A673 (cell line): ENCODE measurements at regions not wholly inside any gene's neighbourhood (a gene's known extent, or its start where the extent isn't known, plus 50 kb on each side); places are given as distances from the start of the nearest gene placed in this dataset.

Source experiments
- BruUV-seq: library from RNA; stranded (reverse); fragments of 400-500 nt; replicated peaks from 2 replicates; lab custom pipeline; 2021; lab: Mats Ljungman, UMichigan
- CTCF ChIA-PET: fragments of 300-600 bp; sonication (Branson Sonifier 250); formaldehyde crosslinking; loops from one replicate; lab custom pipeline; 2022; ENCODE audit warnings: antibody characterized with exemption; lab: Charles Lee
- POLR2A ChIA-PET: fragments of 300-600 bp; sonication (Branson Sonifier 250); formaldehyde crosslinking; loops from one replicate; lab custom pipeline; 2022; ENCODE audit warnings: antibody characterized with exemption; ENCODE audit not compliant: low non-redundant PET; lab: Charles Lee
- DNase-seq: peaks from one replicate; pipeline ENCODE4 v3.0.0-alpha.2; 2015; ENCODE audit warnings: low spot score
- H3K27ac ChIP-seq: fragments of 200-600 bp; sonication (generic); 2 replicates; pipeline ENCODE4 v1.5.1; 2016; ENCODE audit warnings: mixed run types, low read depth, mild to moderate bottlenecking, mixed read lengths, antibody characterized with exemption, low read length; ENCODE audit not compliant: poor library complexity, severe bottlenecking
- H3K27me3 ChIP-seq: fragments of 200-600 bp; sonication (generic); replicated peaks from 2 replicates; pipeline ENCODE4 v1.6.1; 2017; ENCODE audit warnings: mixed run types, low read depth, mild to moderate bottlenecking, mixed read lengths, antibody characterized with exemption, low read length; ENCODE audit not compliant: insufficient read depth, poor library complexity
- H3K36me3 ChIP-seq: fragments of 200-600 bp; sonication (generic); 2 replicates; pipeline ENCODE4 v1.6.1; 2016; ENCODE audit warnings: mixed run types, mild to moderate bottlenecking, mixed read lengths, antibody characterized with exemption, low read length; ENCODE audit not compliant: insufficient read depth, poor library complexity, severe bottlenecking
- H3K4me1 ChIP-seq: fragments of 200-600 bp; sonication (generic); 2 replicates; pipeline ENCODE4 v1.6.1; 2017; ENCODE audit warnings: mixed run types, mild to moderate bottlenecking, mixed read lengths, antibody characterized with exemption, low read length; ENCODE audit not compliant: insufficient read depth, poor library complexity, severe bottlenecking
- H3K4me3 ChIP-seq: fragments of 200-600 bp; sonication (generic); 2 replicates; pipeline ENCODE4 v1.5.1; 2016; ENCODE audit warnings: low read depth, mixed run types, mild to moderate bottlenecking, mixed read lengths, low read length; ENCODE audit not compliant: poor library complexity, severe bottlenecking
- H3K9me3 ChIP-seq: fragments of 200-600 bp; sonication (generic); 2 replicates; pipeline ENCODE4 v1.6.1; 2016; ENCODE audit warnings: mixed run types, low read depth, mild to moderate bottlenecking, mixed read lengths, antibody characterized with exemption, low read length; ENCODE audit not compliant: poor library complexity, severe bottlenecking
- EZH2 ChIP-seq: fragments of 200-600 bp; sonication (generic); IDR thresholded peaks from 2 replicates; pipeline ENCODE4 v1.6.1; 2017; ENCODE audit warnings: borderline replicate concordance, low read depth, mild to moderate bottlenecking, mixed read lengths, antibody characterized with exemption, low read length; ENCODE audit not compliant: poor library complexity, severe bottlenecking
- intact Hi-C: fragments of 100-400 bp; cut with micrococcal nuclease; formaldehyde crosslinking; loops from one replicate; pipeline ENCODE4 v1.10.0; 2022; ENCODE audit not compliant: unreplicated experiment
- TF ChIP-seq, protein P1 (sequence below): fragments of 300-800, 200-600 bp; sonication (generic); conservative IDR thresholded peaks from 2 replicates; pipeline ENCODE4 v1.5.1; 2017; ENCODE audit warnings: low read depth, mild to moderate bottlenecking, antibody characterized with exemption, low read length, moderate library complexity, mixed read lengths

DNA sequence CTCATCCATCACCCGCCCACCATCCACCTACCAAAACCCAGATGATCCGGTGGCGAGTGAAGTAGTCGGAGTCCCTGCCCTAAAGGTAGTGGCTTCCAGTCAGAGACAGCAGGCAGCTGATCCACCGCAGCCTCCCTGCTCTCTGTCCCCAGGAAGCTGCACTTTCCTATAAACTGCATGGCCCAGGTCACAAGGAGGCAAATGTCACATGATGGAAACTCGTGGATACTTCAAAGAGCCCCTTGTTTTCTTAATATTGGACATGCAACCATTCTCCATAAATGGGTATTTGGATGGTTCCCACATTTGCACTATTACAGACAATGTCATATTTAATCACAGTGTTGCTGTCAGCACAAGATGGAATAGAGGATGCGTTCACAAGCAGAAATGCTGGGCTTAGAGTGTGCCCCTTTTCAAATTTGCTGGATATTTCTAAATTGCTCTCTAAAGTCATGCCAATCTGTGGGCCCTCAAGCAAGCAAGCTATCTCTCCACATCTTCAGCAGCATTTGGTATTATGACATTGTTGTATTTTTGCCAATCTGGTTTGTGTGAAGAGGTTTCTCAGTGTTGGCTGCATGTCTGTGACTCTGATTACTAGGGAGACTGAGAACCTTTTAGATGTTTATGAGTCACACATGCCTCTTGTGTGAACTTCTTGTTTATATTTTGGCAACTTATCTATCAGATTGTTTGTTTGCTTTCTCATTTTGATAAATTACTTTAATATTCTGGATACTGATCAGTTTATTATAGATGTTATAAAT, 822.0 kb downstream of the TNS3 start:
- POLR2A ChIA-PET = no interaction called here
- intact Hi-C loops = no loop called here
- Histone ChIP-seq H3K36me3 (no peaks in the 10 kb centered on the region), H3K27me3 (no peaks in the 10 kb centered on the region), H3K4me1 (no peaks in the 10 kb centered on the region), H3K4me3 (no peak overlapping the region), H3K9me3 (no peaks in the 10 kb centered on the region), H3K27ac (no peak overlapping the region)
- DNase-seq = no peak
- CTCF ChIA-PET = no interaction called here
- BruUV-seq = no TSS peak
- no peak for TF ChIP-seq EZH2
- TF ChIP-seq, protein P1, sequence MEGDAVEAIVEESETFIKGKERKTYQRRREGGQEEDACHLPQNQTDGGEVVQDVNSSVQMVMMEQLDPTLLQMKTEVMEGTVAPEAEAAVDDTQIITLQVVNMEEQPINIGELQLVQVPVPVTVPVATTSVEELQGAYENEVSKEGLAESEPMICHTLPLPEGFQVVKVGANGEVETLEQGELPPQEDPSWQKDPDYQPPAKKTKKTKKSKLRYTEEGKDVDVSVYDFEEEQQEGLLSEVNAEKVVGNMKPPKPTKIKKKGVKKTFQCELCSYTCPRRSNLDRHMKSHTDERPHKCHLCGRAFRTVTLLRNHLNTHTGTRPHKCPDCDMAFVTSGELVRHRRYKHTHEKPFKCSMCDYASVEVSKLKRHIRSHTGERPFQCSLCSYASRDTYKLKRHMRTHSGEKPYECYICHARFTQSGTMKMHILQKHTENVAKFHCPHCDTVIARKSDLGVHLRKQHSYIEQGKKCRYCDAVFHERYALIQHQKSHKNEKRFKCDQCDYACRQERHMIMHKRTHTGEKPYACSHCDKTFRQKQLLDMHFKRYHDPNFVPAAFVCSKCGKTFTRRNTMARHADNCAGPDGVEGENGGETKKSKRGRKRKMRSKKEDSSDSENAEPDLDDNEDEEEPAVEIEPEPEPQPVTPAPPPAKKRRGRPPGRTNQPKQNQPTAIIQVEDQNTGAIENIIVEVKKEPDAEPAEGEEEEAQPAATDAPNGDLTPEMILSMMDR = no peak

DNA sequence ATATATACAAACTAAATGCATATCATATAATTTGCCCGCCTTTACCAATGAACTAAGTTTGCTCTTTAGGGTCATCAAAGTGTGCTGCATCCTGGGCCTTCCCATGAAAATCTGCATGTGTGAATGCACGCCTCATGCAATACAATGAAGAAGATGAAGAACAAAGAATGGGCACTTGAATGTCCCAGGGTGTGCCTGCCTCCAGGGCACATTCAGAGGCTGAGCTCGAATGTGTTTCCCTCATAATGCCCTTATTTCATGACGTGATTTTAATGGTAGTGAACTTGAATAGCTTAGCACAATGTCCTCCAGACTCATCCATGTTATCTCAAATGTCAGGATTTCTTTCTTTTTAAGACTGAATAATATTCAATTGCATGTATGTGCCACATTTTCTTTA, 824.9 kb downstream of the TNS3 start:
- DNase-seq = no peak
- TF ChIP-seq EZH2 = no peak
- TF ChIP-seq, protein P1 = no peak
- no TSS peak for BruUV-seq
- POLR2A ChIA-PET = no interaction called here
- intact Hi-C loops = no loop called here
- H3K4me3 ChIP-seq = no peak overlapping the region
- H3K27ac ChIP-seq = no peak overlapping the region
- H3K4me1 ChIP-seq = no peaks in the 10 kb centered on the region
- H3K27me3 ChIP-seq = no peaks in the 10 kb centered on the region
- CTCF ChIA-PET = no interaction called here
- H3K36me3 ChIP-seq = no peaks in the 10 kb centered on the region
- no peaks in the 10 kb centered on the region for H3K9me3 ChIP-seq

DNA sequence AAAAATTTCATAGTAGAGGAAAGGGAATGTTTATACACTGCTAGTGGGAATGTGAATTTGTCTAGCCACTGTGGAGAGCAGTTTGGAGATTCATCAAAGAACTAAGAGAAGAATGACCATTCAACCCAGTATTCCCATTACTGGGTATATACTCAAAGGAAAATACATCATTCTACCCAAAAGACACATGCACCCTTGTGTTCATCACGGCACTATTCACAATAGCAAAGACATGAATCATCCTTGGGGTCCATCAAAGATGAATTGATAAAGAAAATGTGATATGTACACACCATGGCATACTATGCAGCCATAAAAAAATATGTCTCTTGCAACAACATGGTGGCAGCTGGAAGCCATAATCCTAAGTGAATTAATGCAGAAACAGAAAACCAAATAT, 825.7 kb downstream of the TNS3 start:
- CTCF ChIA-PET = no interaction called here
- no TSS peak for BruUV-seq
- intact Hi-C loops = no loop called here

More for the DNA sequence above, 825.7 kb downstream of the TNS3 start:
- Histone ChIP-seq H3K27me3 (no peaks in the 10 kb centered on the region), H3K4me3 (no peak overlapping the region), H3K9me3 (no peaks in the 10 kb centered on the region), H3K4me1 (no peaks in the 10 kb centered on the region), H3K27ac (no peak overlapping the region), H3K36me3 (no peaks in the 10 kb centered on the region)
- no peak for DNase-seq
- TF ChIP-seq, protein P1 = no peak
- no peak for TF ChIP-seq EZH2
- POLR2A ChIA-PET = no interaction called here
